CD4-positive, alpha-beta T cell treated with Interleukin-21 for 1 hour (primary cell): ENCODE measurements at regions not wholly inside any gene's neighbourhood (a gene's known extent, or its start where the extent isn't known, plus 50 kb on each side); places are given as distances from the start of the nearest gene placed in this dataset.
"Not testable (repeated sequence)": the region's sequence is repeated elsewhere in the genome, so short reads cannot be mapped to it uniquely, and the experiment has no call there.

Source experiments
- DNase-seq: peaks from one replicate; pipeline ENCODE4 v3.0.0-alpha.2; 2020

GRCh38 chr6:54440549-54440948 is 132.3 kb downstream of the TINAG start:
- no peak for DNase-seq

DNA sequence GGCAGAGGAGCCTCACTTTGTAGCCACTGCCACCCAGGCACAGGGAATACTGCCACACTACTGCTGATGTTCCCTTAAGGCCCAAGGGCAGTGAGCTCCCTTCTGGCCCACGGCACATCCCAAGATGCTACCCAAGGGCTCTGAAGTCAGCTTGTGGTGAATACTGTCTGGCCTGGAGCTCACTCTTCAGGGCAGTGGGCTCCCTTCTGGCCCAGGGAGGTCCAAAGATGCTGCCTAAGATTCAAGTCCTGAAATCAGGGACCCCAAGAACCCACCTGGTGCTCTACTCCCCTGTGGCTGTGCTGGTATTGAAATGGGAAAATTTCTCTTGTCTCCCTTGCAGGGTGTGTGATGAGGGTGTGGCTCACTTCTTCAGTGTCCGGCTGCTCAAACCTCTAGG is 132.8 kb downstream of the TINAG start:
- DNase-seq = no peak

DNA sequence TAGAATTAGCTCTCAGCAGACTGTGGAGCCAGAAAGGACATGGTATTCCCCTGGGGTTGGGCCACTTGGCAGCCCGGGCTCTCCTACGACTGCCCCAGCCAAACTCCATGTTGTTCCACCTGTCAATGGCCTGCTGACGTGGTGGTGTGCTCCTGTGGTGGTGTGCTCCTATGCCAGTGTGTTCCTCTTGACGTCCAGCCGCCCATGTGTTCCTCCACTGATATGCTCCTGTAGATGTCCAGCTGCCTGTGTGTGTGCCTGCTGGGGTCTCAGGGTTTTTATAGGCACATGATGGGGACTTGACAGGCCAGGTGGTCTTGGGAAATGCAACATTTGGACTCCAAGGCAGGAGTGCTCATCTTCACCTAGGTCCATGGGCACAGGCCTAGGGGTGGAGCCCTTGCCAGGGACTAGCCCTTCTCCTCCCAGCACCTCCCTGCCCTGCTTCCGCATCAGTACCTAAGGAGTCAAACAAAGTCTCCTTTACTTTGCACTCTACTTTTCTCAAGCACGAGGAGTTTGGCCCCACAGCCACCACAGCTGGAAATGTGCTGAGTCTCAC is 133.5 kb downstream of the TINAG start:
- DNase-seq = no peak

DNA sequence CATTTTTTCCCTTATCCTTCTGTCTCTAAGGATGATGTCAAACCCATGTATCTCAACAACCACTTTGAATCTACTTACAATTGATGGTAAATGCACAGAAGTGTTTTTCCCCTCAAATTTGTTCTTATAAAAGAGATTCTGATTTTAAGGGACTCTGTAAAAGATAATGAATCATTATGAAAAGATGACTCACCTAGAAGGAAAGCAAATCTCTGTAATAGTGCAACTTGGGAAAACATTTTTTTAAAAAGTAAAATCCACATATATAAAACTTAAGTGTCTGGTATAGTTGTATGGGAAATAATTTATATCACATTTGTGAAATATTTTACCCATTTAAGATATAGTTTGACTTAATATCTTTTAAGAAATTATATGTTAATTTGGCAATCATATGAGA is 137.0 kb downstream of the TINAG start:
- no peak for DNase-seq

GRCh38 chr6:54448617-54449016 is 140.4 kb downstream of the TINAG start:
- DNase-seq = no peak

DNA sequence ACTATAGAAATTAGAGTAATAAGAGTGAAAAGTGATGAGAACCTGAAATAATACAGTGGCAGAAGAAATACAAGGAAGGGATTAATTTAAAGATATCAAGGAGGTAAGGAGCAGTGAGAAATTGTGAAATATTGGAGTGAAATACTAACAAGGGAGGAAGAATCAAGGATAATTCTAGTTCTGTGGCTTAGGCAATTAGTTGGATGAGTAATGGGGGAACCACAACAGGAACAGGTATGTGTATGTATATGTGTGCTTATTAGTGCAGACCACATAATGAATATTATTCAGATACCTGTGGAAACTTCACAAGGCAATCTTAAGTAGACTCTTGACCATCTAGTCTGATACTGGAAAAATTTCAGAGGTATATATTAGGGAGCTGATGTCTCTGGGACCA is 143.3 kb downstream of the TINAG start:
- DNase-seq = no peak

GRCh38 chr6:54463354-54464024 is 155.2 kb downstream of the TINAG start:
- no peak for DNase-seq

- DNase-seq = no peak
These were observed 157.5 kb downstream of the TINAG start for GRCh38 chr6:54465649-54466300.

DNA sequence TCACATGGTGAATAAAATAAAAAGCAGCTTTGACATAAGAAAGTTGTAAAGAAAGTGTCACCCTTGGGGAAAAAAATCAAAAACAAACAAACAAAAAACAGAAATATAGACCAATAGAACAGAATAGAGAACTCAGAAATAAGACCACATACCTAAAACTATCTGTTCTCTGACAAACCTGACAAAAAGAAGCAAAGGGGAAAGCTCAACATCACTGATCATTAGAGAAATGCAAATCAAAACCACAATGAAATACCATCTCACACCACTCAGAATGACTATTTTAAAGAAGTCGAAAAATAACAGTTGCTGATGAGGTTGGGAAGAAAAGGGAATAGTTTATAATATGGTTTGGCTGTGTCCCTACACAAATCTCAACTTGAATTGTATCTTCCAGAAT is 159.1 kb downstream of the TINAG start:
- no peak for DNase-seq

GRCh38 chr6:54473328-54473727 is 165.1 kb downstream of the TINAG start:
- no peak for DNase-seq

- no peak for DNase-seq
These were observed 166.7 kb downstream of the TINAG start for GRCh38 chr6:54474898-54475297.

DNA sequence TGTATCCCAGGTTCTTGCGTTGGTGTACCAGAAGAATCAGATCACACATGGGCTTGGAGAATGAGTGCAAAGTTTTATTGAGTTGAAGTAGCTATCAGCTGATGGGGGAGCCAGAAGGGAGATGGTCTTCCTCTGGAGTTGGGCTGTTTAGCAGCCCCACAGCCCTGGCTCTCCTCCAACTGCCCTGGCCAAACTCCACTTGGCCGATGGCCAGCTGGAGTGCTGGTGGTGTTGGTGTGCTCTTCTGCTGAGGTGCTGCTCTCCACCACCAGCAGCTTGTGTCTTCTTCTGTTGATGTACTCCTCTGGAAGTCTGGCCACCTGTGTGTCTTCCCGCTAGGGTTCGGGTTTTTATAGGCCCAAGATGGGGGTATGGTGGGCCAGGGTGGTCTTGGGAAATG is 172.8 kb downstream of the TINAG start:
- DNase-seq = no peak

GRCh38 chr6:54491431-54491830 is 183.2 kb downstream of the TINAG start:
- no peak for DNase-seq

GRCh38 chr6:54493138-54493537 is 184.9 kb downstream of the TINAG start:
- DNase-seq = no peak

DNA sequence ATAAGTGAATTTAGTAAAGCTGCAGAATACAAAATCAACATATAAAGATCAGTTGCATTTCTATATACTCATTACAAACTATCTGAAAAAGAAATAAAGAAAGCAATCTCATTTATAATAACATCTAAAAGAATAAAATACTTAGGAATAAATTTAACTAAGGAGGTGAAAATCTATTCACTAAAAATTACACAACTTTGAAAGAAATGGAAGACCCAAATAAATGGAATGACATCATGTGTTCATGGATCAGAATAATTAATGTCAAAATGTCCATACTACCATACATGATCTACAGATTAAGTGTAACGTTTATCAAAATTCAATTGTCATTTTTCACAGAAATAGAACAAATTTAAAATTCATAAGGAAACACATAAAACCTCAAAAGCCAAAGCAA is 194.9 kb downstream of the TINAG start:
- DNase-seq = no peak

- no peak for DNase-seq
These were observed 206.8 kb downstream of the TINAG start for GRCh38 chr6:54515013-54515412.

- DNase-seq = no peak
These were observed 207.5 kb downstream of the TINAG start for GRCh38 chr6:54515713-54516112.

DNA sequence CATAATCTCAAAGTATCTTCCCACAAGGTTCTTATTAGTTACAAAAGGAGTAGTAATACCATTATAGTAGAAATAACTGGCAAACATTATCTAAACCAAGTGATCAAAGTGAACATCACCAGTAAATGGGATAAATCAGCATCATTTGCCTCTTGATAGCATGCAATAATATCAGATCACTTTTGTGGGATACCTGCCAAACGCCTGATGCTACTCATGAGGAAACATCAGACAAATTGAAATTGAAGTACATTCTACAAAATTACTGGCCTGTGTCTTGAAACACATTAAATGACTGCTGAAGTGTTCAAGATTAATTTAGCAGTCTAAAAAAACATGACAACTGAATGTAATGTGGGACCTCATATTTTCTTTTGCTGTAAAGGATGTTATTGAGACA is 208.1 kb downstream of the TINAG start:
- DNase-seq = no peak

DNA sequence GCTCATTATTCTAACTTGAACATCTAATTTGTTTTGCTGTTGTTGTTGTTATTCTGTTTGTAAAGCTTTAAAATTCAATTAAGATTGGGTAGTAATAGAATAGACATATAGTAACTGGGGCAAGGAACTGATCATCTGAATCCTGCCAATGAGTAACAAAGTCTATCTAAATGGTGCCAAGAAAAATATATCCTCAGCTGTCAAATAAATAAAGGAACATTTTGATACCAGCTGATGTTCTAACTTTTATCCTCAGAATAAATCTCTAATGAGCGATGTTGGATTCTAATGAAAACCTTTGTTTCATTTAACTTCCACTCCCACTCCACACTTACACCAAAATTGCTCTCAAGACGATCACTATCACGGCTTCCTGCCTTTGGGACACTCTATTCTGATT is 210.9 kb downstream of the TINAG start:
- DNase-seq = no peak

- no peak for DNase-seq
These were observed 217.5 kb downstream of the TINAG start for GRCh38 chr6:54525731-54526130.

- no peak for DNase-seq
These were observed 225.3 kb downstream of the TINAG start for GRCh38 chr6:54533567-54533966.

GRCh38 chr6:54535568-54535967 is 227.3 kb downstream of the TINAG start:
- no peak for DNase-seq

DNA sequence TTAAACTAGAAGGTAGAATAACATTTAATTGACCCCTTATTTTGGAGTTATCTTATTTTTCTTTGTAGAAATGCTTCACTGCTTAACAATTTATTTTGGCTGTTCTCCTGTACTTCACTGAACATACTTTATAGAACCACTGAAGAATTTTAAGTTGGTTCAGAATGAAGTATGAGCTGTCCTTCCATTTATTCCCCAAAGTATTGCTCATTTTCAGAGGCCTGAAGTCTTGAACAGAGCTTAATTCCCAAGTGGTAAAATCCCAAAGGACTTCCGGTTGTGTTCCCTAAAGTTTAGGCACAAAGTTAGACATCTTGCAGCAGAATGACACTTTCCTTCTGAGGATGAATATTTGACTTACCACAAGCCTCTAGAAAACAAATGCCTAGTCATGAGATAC is 233.3 kb downstream of the TINAG start:
- no peak for DNase-seq

DNA sequence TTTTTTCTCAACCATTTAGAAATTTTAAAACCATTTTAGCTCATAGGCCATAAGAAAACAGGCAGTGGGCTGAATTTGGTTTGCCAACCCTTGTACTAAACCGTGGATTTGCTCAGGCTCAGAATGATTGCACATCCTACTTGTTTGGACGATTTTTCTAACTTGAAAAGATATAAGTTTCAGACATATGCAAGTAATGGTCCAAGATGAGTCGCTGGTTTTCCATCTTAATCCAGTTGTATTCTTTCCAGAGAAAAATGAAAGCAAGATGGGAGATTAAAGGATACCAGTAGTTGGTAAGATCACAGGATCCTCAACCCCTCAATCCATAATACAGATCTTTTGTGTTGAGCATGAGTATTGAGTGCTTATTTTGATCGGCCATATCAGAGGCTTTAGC is 250.9 kb downstream of the TINAG start:
- no peak for DNase-seq

GRCh38 chr6:54564188-54564587 is 255.9 kb downstream of the TINAG start:
- not testable (repeated sequence) for DNase-seq
